GM12873 (cell line): ENCODE measurements at regions not wholly inside any gene's neighbourhood (a gene's known extent, or its start where the extent isn't known, plus 50 kb on each side); places are given as distances from the start of the nearest gene placed in this dataset.

Source experiments
- CTCF ChIP-seq: IDR thresholded peaks from 2 replicates; pipeline ENCODE4 v1.5.1; 2012; ENCODE audit warnings: low read depth, mild to moderate bottlenecking, moderate library complexity, low read length, control low read depth; ENCODE audit not compliant: insufficient read depth; ENCODE audit errors: missing control alignments

GRCh38 chr14:76293221-76293620, 82.7 kb upstream of the ESRRB start:
- TF ChIP-seq CTCF: no peak

- TF ChIP-seq CTCF: no peak
These were observed 82.0 kb upstream of the ESRRB start for GRCh38 chr14:76293923-76294322.

GRCh38 chr14:76294876-76295275, 81.1 kb upstream of the ESRRB start:
- TF ChIP-seq CTCF: no peak

- no peak for TF ChIP-seq CTCF
These were observed 77.0 kb upstream of the ESRRB start for GRCh38 chr14:76298896-76299295.

GRCh38 chr14:76304536-76305267, 71.2 kb upstream of the ESRRB start:
- no peak for TF ChIP-seq CTCF

GRCh38 chr14:76305268-76305826, 70.6 kb upstream of the ESRRB start:
- no peak for TF ChIP-seq CTCF

- TF ChIP-seq CTCF: no peak
These were observed 69.8 kb upstream of the ESRRB start for GRCh38 chr14:76306131-76306530.
